Calu3 (cell line): ENCODE measurements at regions not wholly inside any gene's neighbourhood (a gene's known extent, or its start where the extent isn't known, plus 50 kb on each side); places are given as distances from the start of the nearest gene placed in this dataset.

Experiments
- BruUV-seq: library from RNA; stranded (reverse); fragments of 400-500 nt; replicated peaks from 2 replicates; lab custom pipeline; 2021; lab: Mats Ljungman, UMichigan
- CTCF ChIA-PET: fragments of 300-600 bp; sonication (Branson Sonifier 250); formaldehyde crosslinking; loops from one replicate; lab custom pipeline; 2022; ENCODE audit warnings: antibody characterized with exemption; lab: Charles Lee
- DNase-seq: peaks from one replicate; pipeline ENCODE4 v3.0.0; 2022
- H3K27ac Mint-ChIP-seq: one replicate; pipeline ENCODE4 v1.8.0; 2022; ENCODE audit warnings: mixed read lengths; ENCODE audit not compliant: unreplicated experiment
- H3K27me3 Mint-ChIP-seq: one replicate; pipeline ENCODE4 v1.8.0; 2022; ENCODE audit warnings: mixed read lengths; ENCODE audit not compliant: unreplicated experiment
- H3K36me3 Mint-ChIP-seq: one replicate; pipeline ENCODE4 v1.8.0; 2022; ENCODE audit warnings: mild to moderate bottlenecking, moderate library complexity, mixed read lengths; ENCODE audit not compliant: insufficient read depth, unreplicated experiment
- H3K4me1 Mint-ChIP-seq: one replicate; pipeline ENCODE4 v1.8.0; 2022; ENCODE audit warnings: mild to moderate bottlenecking, low read depth, mixed read lengths; ENCODE audit not compliant: unreplicated experiment
- H3K4me3 Mint-ChIP-seq: one replicate; pipeline ENCODE4 v1.8.0; 2022; ENCODE audit warnings: mild to moderate bottlenecking, low read depth, moderate library complexity, mixed read lengths; ENCODE audit not compliant: unreplicated experiment
- H3K9me3 Mint-ChIP-seq: one replicate; pipeline ENCODE4 v1.8.0; 2022; ENCODE audit warnings: low read depth, mixed read lengths; ENCODE audit not compliant: unreplicated experiment
- CTCF ChIP-seq: fragments of 200-600 bp; IDR thresholded peaks from one replicate; pipeline ENCODE4 v1.8.0; 2022; ENCODE audit warnings: antibody characterized with exemption; ENCODE audit not compliant: unreplicated experiment
- intact Hi-C: fragments of 100-400 bp; cut with micrococcal nuclease; formaldehyde crosslinking; loops from one replicate; pipeline ENCODE4 v1.10.0; 2022; ENCODE audit not compliant: unreplicated experiment

- H3K27ac Mint-ChIP-seq: no peak overlapping the region
- no peaks in the 10 kb centered on the region for H3K4me1 Mint-ChIP-seq
- H3K27me3 Mint-ChIP-seq: no peaks in the 10 kb centered on the region
- BruUV-seq: no TSS peak
- peaks cover 2% of the 10 kb centered on the region for H3K9me3 Mint-ChIP-seq
- no peaks in the 10 kb centered on the region for H3K36me3 Mint-ChIP-seq
- no peak overlapping the region for H3K4me3 Mint-ChIP-seq
- no peak for DNase-seq
- CTCF ChIA-PET: no interaction called here
- intact Hi-C loops: no loop called here
- no peak for TF ChIP-seq CTCF
Measured at GRCh38 chr9:17876687-17877086, 297.8 kb downstream of the SH3GL2 start.

GRCh38 chr9:17878810-17879370 lies 300.0 kb downstream of the SH3GL2 start:
- peaks cover 1% of the 10 kb centered on the region for H3K9me3 Mint-ChIP-seq
- H3K36me3 Mint-ChIP-seq: no peaks in the 10 kb centered on the region
- H3K27me3 Mint-ChIP-seq: no peaks in the 10 kb centered on the region
- H3K27ac Mint-ChIP-seq: no peak overlapping the region
- H3K4me1 Mint-ChIP-seq: no peaks in the 10 kb centered on the region
- DNase-seq: no peak
- TF ChIP-seq CTCF: no peak
- no peak overlapping the region for H3K4me3 Mint-ChIP-seq
- BruUV-seq: no TSS peak
- CTCF ChIA-PET: no interaction called here
- intact Hi-C loops: no loop called here

- Mint-ChIP-seq H3K27me3 (no peaks in the 10 kb centered on the region), H3K36me3 (no peaks in the 10 kb centered on the region), H3K4me3 (no peak overlapping the region), H3K4me1 (no peaks in the 10 kb centered on the region), H3K9me3 (no peaks in the 10 kb centered on the region), H3K27ac (no peak overlapping the region)
- TF ChIP-seq CTCF: no peak
- intact Hi-C loops: no loop called here
- DNase-seq: no peak
- CTCF ChIA-PET: no interaction called here
- BruUV-seq: no TSS peak
Measured at GRCh38 chr9:17881371-17881770, 302.5 kb downstream of the SH3GL2 start.

GRCh38 chr9:17882688-17883594 lies 304.1 kb downstream of the SH3GL2 start:
- Mint-ChIP-seq H3K4me3 (no peak overlapping the region), H3K36me3 (no peaks in the 10 kb centered on the region), H3K27me3 (no peaks in the 10 kb centered on the region), H3K27ac (no peak overlapping the region), H3K4me1 (no peaks in the 10 kb centered on the region), H3K9me3 (no peaks in the 10 kb centered on the region)
- TF ChIP-seq CTCF: no peak
- intact Hi-C loops: no loop called here
- no peak for DNase-seq
- no TSS peak for BruUV-seq
- CTCF ChIA-PET: no interaction called here
